RWPE2 (cell line): ENCODE measurements at regions not wholly inside any gene's neighbourhood (a gene's known extent, or its start where the extent isn't known, plus 50 kb on each side); places are given as distances from the start of the nearest gene placed in this dataset.
A peak's percentile ranks its signal among the peaks of the same experiment; 100 is the strongest.
"Not testable (repeated sequence)": the region's sequence is repeated elsewhere in the genome, so short reads cannot be mapped to it uniquely, and the experiment has no call there.

ENCODE experiments used
- ATAC-seq: fragments of 200-7000 bp; cut with Tn5 transposase; 3 replicates; pipeline ENCODE4 v1.9.1; 2021; ENCODE audit warnings: low read depth
- DNase-seq: peaks from one replicate; pipeline ENCODE4 v3.0.0-alpha.2; 2020; ENCODE audit warnings: low spot score
- H3K27ac ChIP-seq: fragments of 450-650 bp; 2 replicates; pipeline ENCODE4 v1.5.1; 2017; ENCODE audit warnings: mild to moderate bottlenecking; ENCODE audit not compliant: poor library complexity, severe bottlenecking
- H3K27me3 ChIP-seq: fragments of 250-450 bp; sonication (Bioruptor Pico); 2 replicates; pipeline ENCODE4 v1.5.1; 2021; ENCODE audit warnings: mild to moderate bottlenecking, moderate library complexity; ENCODE audit not compliant: insufficient read depth, poor library complexity, severe bottlenecking
- H3K36me3 ChIP-seq: fragments of 250-450 bp; sonication (Bioruptor Pico); 2 replicates; pipeline ENCODE4 v1.5.1; 2020; ENCODE audit warnings: low read depth, mild to moderate bottlenecking, moderate library complexity
- H3K4me1 ChIP-seq: fragments of 250-450 bp; sonication (Bioruptor Pico); 2 replicates; pipeline ENCODE4 v1.5.1; 2021; ENCODE audit warnings: mild to moderate bottlenecking, moderate library complexity; ENCODE audit not compliant: insufficient read depth, poor library complexity, severe bottlenecking
- H3K4me3 ChIP-seq: fragments of 250-450 bp; sonication (Bioruptor Pico); 2 replicates; pipeline ENCODE4 v1.5.1; 2021; ENCODE audit warnings: mild to moderate bottlenecking, moderate library complexity; ENCODE audit not compliant: severe bottlenecking
- H3K9me3 ChIP-seq: fragments of 250-450 bp; sonication (Bioruptor Pico); 2 replicates; pipeline ENCODE4 v1.5.1; 2021; ENCODE audit warnings: mild to moderate bottlenecking, moderate library complexity; ENCODE audit not compliant: severe bottlenecking
- TF ChIP-seq, protein P1 (sequence below): fragments of 450-650 bp; IDR thresholded peaks from one replicate; pipeline ENCODE4 v1.5.1; 2017; ENCODE audit warnings: mild to moderate bottlenecking, moderate library complexity; ENCODE audit not compliant: poor library complexity, severe bottlenecking

GRCh38 chr5:177941386-177941785, 54.7 kb downstream of the PROP1 start:
- not testable (repeated sequence) for H3K4me1 ChIP-seq, H3K27ac ChIP-seq, H3K36me3 ChIP-seq, H3K27me3 ChIP-seq, DNase-seq, H3K9me3 ChIP-seq, H3K4me3 ChIP-seq, ATAC-seq

DNA sequence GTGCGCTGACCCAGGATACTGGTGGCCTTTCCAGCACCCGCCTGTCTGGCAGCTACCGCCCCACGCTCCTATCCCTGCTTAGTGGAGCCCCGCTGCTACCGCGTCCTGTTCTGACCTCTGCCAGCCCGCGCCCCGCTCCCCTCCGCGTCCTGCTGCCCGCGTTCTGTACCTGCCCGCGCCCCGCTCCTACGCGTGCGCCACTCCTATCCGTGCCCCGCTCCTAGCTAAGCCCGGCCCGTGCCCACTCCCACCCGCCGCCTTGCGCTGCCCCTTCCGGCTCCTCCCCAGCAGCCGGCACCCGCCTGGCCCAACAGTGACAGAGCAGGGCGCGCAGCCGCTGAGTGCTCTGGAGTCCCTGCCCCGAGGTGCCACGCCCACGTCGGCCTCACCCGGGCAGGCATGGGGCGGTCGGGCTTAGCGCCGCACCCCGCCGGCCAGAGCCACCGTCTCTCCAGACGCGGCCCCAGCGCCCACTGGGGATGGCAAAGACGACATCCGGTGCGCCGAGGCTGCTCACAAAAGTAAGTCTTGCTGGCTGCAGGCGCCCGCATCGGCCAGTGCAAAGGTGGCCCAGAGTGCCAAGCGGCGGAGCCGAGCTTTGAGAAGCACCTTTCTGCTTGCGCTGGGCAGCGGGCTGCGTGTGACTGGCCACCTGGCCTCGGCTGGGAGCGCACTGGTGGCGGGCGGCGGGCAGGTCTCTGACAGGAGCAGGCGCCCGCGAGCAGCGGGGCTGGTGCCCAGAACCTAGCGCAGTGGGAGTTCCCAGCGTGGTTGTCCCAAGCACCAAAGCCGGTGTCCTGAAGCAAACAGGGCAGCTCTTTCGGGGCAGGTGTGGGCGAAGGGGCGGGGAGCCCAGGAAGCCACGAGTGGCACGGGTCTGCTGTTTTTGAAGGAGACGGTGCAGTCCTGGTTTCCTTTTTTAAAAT, 56.5 kb downstream of the PROP1 start:
- ATAC-seq = peak; percentile 73
- H3K27me3 ChIP-seq, DNase-seq: not testable (repeated sequence)

GRCh38 chr5:177938767-177939166, 57.3 kb downstream of the PROP1 start:
- H3K4me3 ChIP-seq = peak overlapping the region; percentile 49
- peak; percentile 4; the same call in 2 of the 3 replicates for ATAC-seq
- H3K9me3 ChIP-seq, H3K27ac ChIP-seq, H3K27me3 ChIP-seq, DNase-seq, H3K36me3 ChIP-seq, H3K4me1 ChIP-seq: not testable (repeated sequence)

More for the DNA sequence above, 56.5 kb downstream of the PROP1 start:
- not testable (repeated sequence) for H3K4me1 ChIP-seq, H3K27ac ChIP-seq, H3K36me3 ChIP-seq, H3K9me3 ChIP-seq
- H3K4me3 ChIP-seq = peak overlapping the region; percentile 49

DNA sequence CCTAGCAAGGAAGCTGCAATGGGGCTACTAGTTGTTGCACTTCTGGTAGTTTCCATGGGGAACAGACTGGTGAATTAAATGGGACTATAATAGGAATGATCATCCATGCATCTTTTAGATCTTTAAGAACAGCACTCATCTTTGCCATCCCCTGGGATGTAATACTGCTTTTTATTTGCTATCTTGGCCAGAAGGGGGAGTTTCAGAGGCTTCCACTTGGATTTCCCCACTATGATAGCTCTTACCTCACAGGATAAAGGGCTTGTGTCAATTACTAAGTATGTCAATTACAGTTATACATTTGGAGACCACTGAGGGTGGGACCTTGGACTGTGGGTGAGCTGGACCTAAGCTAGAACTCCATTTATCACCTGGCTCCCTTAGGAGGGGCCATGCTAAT, 61.8 kb downstream of the PROP1 start:
- H3K9me3 ChIP-seq, H3K4me1 ChIP-seq, H3K4me3 ChIP-seq, DNase-seq, H3K27ac ChIP-seq, H3K36me3 ChIP-seq, H3K27me3 ChIP-seq: not testable (repeated sequence)
- ATAC-seq = 0 out of 3 replicates have a peak, but pooled peaks have one; percentile 26
- TF ChIP-seq, protein P1, sequence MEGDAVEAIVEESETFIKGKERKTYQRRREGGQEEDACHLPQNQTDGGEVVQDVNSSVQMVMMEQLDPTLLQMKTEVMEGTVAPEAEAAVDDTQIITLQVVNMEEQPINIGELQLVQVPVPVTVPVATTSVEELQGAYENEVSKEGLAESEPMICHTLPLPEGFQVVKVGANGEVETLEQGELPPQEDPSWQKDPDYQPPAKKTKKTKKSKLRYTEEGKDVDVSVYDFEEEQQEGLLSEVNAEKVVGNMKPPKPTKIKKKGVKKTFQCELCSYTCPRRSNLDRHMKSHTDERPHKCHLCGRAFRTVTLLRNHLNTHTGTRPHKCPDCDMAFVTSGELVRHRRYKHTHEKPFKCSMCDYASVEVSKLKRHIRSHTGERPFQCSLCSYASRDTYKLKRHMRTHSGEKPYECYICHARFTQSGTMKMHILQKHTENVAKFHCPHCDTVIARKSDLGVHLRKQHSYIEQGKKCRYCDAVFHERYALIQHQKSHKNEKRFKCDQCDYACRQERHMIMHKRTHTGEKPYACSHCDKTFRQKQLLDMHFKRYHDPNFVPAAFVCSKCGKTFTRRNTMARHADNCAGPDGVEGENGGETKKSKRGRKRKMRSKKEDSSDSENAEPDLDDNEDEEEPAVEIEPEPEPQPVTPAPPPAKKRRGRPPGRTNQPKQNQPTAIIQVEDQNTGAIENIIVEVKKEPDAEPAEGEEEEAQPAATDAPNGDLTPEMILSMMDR = peak; percentile 26

DNA sequence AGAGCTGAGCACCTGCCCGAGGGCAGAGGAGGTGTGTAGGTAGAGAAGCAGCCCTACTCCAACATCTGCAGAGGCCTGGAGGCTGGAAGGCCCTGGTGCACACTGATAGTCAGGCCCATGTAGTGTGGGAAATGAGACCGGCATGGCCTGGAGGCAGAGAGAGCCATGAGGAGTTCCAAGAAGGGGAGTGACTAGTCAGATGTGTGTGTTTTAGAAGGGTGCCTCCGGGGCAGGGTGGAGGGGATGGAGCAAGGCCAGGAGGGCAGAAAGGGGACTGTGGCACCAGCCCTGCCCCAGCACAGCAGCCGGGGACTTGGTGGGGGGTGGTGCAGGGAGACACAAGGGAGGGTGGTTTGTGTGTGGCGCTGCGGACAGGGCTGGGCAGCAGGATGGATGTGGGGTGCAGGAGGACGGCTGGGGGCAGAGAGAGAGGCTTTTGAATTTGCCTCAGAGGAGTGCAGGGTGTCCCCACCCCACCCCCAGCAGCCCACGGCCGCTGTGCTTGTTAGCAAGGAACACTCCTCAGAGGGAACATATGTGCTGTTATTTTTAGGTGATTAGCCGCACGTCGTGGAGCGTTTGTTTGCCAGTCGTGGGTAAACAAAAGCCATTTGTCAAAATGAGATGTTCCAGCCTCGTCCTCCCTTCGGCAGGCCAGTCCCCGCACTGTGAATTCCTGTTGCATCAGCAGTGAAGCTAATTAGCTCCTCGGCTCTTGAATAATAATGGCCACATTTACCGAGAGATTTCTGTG, 65.6 kb downstream of the PROP1 start:
- not testable (repeated sequence) for H3K36me3 ChIP-seq, DNase-seq, H3K27me3 ChIP-seq, H3K4me1 ChIP-seq, H3K4me3 ChIP-seq, H3K27ac ChIP-seq, H3K9me3 ChIP-seq
- peak; percentile 51 for ATAC-seq

DNA sequence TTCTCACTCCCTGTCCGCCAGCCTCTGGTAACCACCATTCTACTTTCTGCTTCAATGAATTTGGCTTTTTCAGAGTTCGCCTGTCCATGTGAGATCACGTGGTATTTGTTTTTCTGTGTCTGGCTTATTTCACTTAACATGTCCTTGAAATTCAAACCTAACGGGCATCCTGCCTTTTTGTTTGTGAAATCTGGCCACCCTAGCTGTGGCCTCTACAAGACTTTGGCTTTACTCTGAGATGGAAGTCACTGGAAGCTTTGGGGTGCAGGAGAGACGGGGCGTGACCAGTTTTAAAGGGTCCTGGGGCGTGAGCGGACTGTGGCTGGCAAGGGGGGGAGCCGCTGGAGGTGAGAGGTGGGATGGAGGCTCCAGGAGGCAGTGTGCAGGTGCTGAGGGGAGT, 66.4 kb downstream of the PROP1 start:
- not testable (repeated sequence) for H3K4me1 ChIP-seq, DNase-seq, H3K4me3 ChIP-seq, H3K27me3 ChIP-seq, ATAC-seq, H3K27ac ChIP-seq, H3K36me3 ChIP-seq, H3K9me3 ChIP-seq

DNA sequence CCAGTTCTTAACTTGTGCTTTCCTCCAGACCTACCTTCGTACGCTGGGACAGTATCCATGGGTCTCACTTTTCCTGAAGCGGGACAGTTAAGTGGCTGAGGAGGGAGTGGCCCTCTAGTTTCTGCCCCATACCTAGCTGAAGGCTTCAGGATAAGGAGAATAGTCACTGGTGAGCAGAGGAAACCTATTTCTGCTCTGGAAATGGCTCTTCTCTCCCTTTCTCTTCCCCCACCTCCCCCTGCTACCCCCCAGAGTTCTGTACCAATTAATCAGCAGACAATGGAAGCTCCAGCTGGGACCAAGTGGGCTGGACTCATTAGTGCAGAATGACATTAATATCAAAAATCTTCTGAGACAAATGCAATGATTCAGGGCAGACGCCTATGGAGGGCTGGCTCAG, 68.5 kb downstream of the PROP1 start:
- H3K4me1 ChIP-seq, H3K4me3 ChIP-seq, H3K27ac ChIP-seq, ATAC-seq, H3K27me3 ChIP-seq, H3K36me3 ChIP-seq, H3K9me3 ChIP-seq, DNase-seq: not testable (repeated sequence)

DNA sequence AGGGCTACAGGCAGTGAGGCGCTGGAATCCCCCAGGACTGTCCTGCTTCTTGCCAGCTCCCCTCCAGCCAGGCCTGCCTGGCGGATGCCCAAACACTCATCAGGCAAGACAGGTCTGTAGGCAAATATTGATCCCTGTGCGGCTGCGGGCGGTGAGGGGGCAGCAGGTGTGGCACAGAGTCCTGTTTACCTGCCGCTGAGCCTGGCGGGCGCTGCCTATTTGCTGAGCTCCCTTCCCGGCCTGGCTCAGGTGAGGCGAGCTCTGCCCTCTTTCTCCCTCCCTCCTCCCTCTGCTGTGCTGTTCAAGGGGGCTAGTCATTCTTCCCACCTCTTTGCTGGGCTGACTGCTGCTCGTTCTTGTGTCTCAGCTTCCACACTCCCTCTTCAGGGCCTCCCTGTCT, 71.5 kb downstream of the PROP1 start:
- not testable (repeated sequence) for ATAC-seq, H3K27me3 ChIP-seq

DNA sequence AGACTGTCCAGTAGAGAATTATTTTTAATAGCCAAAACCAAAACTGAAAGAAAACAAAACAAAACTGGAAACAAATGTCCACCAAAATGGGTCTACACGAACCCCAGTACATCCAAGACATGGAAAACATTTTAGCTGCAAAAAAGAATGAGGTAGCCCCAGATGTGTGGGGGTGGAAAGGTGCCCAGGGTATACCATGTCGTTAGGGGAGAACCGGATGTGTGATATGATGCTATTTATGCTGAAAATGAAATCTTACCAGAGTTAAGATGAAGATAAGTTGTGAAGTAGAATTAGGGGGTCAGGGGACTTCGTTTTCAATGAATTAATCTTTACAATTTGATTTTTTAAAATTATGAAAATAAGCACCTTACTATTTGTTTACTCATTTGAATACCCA, 72.2 kb downstream of the PROP1 start:
- H3K27ac ChIP-seq, H3K4me1 ChIP-seq, ATAC-seq, H3K36me3 ChIP-seq, H3K4me3 ChIP-seq, H3K9me3 ChIP-seq, DNase-seq, H3K27me3 ChIP-seq: not testable (repeated sequence)

More for the DNA sequence above, 71.5 kb downstream of the PROP1 start:
- H3K4me1 ChIP-seq, DNase-seq, H3K4me3 ChIP-seq, H3K9me3 ChIP-seq, H3K36me3 ChIP-seq, H3K27ac ChIP-seq: not testable (repeated sequence)

- not testable (repeated sequence) for H3K27me3 ChIP-seq, DNase-seq, H3K9me3 ChIP-seq, H3K4me3 ChIP-seq, H3K4me1 ChIP-seq, H3K27ac ChIP-seq, ATAC-seq, H3K36me3 ChIP-seq
Measured at GRCh38 chr5:177923189-177923588, 72.9 kb downstream of the PROP1 start.
